GM18867 (cell line): ENCODE measurements at regions not wholly inside any gene's neighbourhood (a gene's known extent, or its start where the extent isn't known, plus 50 kb on each side); places are given as distances from the start of the nearest gene placed in this dataset.
"Not testable (repeated sequence)": the region's sequence is repeated elsewhere in the genome, so short reads cannot be mapped to it uniquely, and the experiment has no call there.

Experiments used
- ATAC-seq: cut with Tn5 transposase; IDR thresholded peaks from one replicate; pipeline ENCODE4 v1.9.1; 2021; ENCODE audit warnings: mild to moderate bottlenecking, moderate library complexity; ENCODE audit not compliant: unreplicated experiment

DNA sequence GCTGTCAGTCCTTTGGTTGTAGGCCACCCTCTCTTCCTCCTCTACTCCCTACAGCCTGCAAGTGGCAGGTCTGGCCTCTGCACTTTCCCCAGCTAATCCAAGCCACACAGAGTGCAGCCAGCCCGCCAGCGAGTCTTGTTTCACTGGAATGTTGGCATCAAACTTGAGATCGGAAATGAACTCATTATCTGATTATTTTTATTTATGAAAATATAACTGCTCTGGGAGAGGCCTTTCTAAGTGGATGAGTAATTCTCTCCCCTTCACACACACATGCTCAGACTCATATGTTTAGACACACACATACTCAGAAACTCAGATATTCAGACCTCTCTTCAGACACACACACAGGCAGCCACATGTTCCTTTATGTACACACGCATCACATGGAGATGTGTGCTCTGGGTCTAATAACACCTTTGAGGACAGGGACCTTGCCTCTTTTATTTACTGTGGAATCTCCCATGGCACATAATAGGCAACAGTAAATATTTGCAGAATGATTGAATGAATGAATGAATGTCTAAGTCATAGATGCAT lies 151.3 kb downstream of the ZFP36L2 start:
- ATAC-seq, result no peak

DNA sequence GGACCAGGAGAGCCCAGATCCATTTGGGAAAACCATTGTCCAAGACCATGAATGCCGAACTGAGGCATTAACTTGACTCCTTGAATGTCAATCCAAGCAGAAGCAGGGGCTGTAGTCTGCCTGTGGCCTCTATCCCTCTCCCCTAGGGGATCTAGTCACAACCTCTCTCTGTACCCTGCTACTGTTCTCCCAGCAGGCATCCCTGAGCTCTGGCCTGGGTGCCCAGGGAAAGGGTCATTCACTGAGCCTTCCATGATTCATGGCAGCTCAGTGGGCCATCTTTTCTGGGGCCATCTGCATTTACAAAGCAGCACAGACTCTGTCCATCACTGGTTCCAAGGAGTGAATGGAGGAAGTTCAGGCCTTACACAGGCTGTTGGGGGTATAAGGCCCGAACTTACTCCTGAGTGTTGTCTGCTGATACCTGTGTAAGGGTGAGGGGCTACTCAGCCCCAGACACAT lies 151.8 kb downstream of the ZFP36L2 start:
- ATAC-seq, result no peak

- ATAC-seq, result no peak
These were observed 152.4 kb downstream of the ZFP36L2 start for GRCh38 chr2:43074052-43074451.

DNA sequence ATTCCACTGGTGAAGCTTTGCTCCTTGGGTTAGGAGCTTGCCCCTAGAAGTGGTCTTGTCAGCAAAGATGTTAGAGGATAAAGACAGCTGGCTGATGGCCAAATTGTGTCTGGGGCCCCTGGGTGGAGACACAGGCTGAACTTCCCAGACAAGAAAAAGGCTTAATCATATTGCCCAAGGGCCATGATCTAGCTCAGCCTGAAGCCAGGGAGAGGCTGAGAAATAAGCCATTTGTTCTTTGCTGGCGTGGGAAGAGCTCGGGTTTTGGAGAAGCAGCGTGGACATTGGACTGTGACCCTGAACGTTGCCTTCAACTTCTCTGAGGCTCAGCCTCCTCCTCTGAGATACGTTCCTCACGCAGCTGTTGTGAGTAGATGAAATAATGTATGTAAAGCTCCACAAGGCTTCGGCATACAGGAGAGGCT lies 153.0 kb downstream of the ZFP36L2 start:
- no peak for ATAC-seq

- ATAC-seq, result no peak
These were observed 154.5 kb downstream of the ZFP36L2 start for GRCh38 chr2:43071599-43072550.

- no peak for ATAC-seq
These were observed 155.5 kb downstream of the ZFP36L2 start for GRCh38 chr2:43070676-43071502.

DNA sequence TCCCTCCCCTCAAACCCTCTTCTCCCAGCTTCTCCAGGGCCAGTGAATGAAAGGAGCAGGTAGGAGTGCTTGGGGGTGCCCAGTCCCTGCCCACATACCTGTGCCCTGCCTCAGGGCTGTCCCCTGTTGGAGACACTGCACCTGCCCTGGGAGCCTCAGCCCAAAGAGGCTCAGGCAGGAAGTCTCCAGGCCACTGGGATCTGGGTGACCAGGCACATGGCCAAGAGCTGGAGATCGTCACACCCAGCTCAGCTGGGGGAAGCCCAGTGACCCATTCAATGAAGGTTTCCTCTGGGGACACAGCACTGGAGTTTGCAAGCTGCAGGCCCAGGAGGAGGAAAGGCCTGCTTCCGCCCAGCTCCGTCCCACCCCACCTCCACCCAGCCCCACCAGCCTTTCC lies 156.4 kb downstream of the ZFP36L2 start:
- ATAC-seq, result no peak

- no peak for ATAC-seq
These were observed 157.5 kb downstream of the ZFP36L2 start for GRCh38 chr2:43068631-43069517.

DNA sequence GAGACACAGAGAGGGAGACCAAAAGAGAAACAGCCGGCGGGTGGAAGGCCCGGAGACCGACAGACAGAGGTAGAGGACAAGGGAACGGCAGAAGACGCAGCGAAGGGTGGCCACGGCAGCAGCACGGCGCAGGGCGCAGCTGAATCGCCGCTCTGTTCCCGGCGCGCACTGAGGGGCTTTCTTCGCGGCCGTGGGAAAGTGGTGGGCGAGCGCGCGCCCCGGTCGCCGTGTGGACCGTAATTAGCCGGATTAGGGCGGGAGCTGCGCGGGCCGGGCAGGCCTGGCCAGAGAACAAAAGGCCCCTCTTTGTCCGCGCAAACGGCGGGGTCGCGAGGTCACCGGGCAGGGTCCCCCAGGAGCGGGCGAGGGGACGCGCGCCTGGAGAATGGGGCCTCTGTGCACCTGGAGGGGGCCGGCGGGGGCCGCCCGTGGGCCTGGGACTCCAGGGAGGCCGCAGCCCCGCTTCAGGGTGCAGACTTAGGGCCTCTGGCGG lies 158.3 kb downstream of the ZFP36L2 start:
- no peak for ATAC-seq

DNA sequence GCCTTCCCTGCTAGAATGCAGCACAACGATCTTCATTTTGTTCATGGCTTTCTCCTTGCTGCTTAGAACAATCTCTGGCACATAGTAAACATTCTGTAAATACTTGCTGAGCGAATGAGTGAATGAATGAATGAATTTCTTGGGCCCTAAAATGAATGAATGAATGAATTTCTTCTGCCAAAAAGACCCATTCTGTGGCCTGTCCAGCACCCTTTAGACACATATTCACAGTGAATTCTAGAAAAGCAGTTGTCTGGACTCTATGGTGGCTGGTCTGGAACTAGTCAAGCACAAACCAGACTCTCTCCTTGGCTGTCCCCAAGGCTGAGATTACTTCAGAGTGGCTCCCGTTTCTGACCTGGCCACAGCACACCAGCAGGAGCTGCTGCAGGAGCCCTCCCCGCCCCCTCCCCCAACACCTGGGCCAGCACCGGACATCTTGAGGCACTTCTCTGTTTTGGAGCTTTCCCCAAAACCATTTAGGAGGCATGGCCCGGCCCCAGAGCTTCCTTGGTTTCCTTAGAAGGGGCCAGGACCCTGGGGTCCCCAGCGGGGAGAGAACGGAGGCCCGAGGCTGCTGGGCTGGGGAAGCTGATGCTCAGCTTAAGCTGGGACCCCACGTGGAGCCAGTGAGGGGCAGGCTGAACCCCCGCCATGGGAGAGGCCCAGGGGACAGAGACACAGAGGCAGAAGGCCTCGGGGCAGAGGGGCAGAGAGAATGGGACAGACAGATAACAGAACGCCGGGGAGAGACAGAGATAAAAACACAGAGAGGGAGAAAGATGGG lies 159.0 kb downstream of the ZFP36L2 start:
- no peak for ATAC-seq

GRCh38 chr2:43066541-43067253 lies 159.7 kb downstream of the ZFP36L2 start:
- not testable (repeated sequence) for ATAC-seq

DNA sequence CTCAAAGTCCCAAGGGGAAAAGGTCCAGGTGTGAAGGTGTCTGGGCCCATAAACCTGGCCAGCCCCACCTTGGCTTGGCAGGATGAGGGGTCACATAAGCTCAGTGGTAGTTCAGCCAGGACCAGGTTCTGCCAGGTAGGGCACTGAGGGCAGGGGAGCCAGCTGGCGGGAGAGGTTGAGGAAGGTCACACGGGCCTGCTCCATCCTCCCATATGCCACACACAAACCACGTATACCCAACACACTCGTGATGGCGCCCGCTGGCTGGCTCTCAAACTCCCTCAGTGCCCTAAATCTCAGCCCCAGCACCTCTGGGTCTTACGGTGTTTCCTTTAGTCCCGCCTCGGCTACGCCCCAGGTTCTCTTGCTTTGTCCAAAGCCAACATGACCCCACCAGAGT lies 160.5 kb downstream of the ZFP36L2 start:
- ATAC-seq, result no peak

DNA sequence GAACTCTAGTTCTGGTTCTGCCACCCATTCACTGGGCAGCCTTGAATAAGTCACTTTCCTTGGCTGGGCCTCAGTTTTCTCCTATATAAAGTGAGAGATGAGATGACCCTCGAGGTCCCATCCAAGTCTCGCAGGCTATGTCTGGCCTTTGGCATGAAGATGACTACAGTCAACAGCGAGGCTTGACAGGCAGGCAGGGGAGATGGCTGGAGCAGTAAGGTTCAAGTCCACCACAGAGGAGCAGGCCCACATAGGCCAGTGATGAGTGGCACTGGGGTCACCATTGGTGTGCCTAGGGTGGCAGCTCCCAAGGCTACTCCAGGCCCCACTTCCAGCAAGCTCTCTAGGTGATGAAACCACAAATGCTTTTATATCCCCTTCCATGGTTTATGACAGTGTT lies 161.4 kb downstream of the ZFP36L2 start:
- no peak for ATAC-seq

- not testable (repeated sequence) for ATAC-seq
These were observed 163.3 kb downstream of the ZFP36L2 start for GRCh38 chr2:43063096-43063495.

DNA sequence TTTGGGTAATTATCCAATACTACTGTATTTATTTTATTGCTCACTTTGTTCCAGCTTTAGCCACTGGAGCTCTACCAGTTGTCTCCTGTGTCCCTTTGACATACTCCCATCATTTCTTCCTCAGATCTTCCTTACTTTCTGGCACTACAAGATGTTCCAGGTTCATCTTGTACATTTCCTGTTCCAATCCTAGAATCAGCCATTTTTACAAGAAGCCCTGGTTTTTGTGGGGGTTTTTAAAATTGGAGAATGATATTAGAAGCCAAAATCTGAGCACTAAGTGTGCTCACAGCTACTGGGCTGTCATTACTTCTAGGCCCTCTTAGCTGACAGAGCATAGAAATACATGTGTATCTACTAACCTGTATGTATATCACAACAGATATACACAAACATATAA lies 164.3 kb downstream of the ZFP36L2 start:
- no peak for ATAC-seq

- no peak for ATAC-seq
These were observed 165.9 kb downstream of the ZFP36L2 start for GRCh38 chr2:43060390-43061016.

GRCh38 chr2:43059183-43059897 lies 167.1 kb downstream of the ZFP36L2 start:
- no peak for ATAC-seq

GRCh38 chr2:43058726-43059110 lies 167.7 kb downstream of the ZFP36L2 start:
- ATAC-seq, result no peak
